Lower leg skin (tissue), 4 donors: ENCODE measurements at regions not wholly inside any gene's neighbourhood (a gene's known extent, or its start where the extent isn't known, plus 50 kb on each side); places are given as distances from the start of the nearest gene placed in this dataset.

ENCODE experiments used
- DNase-seq, 2 donors: peaks; one replicate each; pipeline ENCODE4 v3.0.0-alpha.2; 2019; ENCODE audit warnings: low spot score in 2 of 2
- H3K4me3 ChIP-seq: fragments of 200-600 bp; sonication (generic); 2 replicates; pipeline ENCODE4 v1.5.1; 2017; ENCODE audit warnings: mild to moderate bottlenecking, low read depth; ENCODE audit not compliant: poor library complexity, severe bottlenecking
- CTCF ChIP-seq, 3 donors: fragments of 450-650 bp; IDR thresholded peaks; one replicate each; pipeline ENCODE4 v1.5.1; 2016; ENCODE audit warnings: antibody characterized with exemption in 3 of 3, mild to moderate bottlenecking in 3 of 3, moderate library complexity in 2 of 3
- POLR2A ChIP-seq, 2 donors: fragments of 450-650 bp; IDR thresholded peaks; one replicate each; pipeline ENCODE4 v1.6.1; 2016 to 2017; ENCODE audit warnings: antibody characterized with exemption in 2 of 2, mild to moderate bottlenecking in 1 of 2, moderate library complexity in 1 of 2
- WGBS, 2 donors: methylation state at CpG; one replicate each; pipeline ENCODE4 v1.1.5; 2018; 5-methylcytosine and 5-hydroxymethylcytosine counted together
- intact Hi-C: fragments of 100-400 bp; cut with DNase I; formaldehyde crosslinking; loops from one replicate; pipeline ENCODE4 v1.15.0; 2023; ENCODE audit warnings: low total_unique reads

DNA sequence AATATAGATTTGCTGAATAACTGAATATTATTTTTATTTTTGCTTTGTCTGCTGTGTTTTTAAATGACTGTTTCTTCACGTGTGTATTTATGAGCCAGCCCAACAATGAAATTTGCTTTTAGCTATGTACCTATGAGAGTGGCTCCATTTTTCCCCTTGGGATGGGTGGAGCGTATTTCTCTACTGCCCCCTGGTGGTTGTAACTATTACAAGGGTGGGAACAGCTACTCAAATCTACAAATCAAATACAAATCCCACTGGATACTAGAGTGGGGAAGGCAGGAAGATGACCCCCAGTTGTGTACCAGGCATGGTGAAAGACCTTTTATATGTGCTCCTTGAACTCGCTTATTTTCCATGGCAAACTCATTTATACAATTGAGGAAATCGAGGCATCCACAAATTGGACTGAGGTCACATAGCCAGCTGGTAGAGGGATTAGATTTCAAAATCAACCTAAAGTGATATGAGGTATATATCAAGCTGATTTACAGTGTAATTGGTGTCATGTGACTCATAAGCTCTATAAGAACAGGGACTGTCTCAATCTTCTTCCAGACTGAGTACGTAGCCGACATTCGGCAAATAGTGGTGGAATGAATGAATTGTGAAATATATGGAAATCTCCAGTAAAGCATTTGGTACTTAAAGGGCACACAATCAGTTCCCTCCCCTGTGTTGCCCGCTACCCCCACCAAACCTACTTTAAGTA lies 69.5 kb upstream of the VEPH1 start:
- DNase-seq, result no peak
- H3K4me3 ChIP-seq, result no peak overlapping the region
- intact Hi-C loops, result loop anchor here (5.0 kb wide), 1 partner anchor 40 kb away; no protein-coding TSS in a partner anchor
- no peak for TF ChIP-seq POLR2A (IDR thresholded peaks at IDR 0.05)
- TF ChIP-seq CTCF (IDR thresholded peaks at IDR 0.05), result no peak
- WGBS, 2 donors, result 66 to 72% methylated on average over 8 of the region's 8 CpGs

GRCh38 chr3:157566596-157566995 lies 63.4 kb upstream of the VEPH1 start:
- no peak for DNase-seq
- intact Hi-C loops, result no loop called here
- no peak overlapping the region for H3K4me3 ChIP-seq
- TF ChIP-seq CTCF (IDR thresholded peaks at IDR 0.05) (no peak), POLR2A (IDR thresholded peaks at IDR 0.05) (no peak)
- WGBS, 2 donors, result 82 to 90% methylated on average over 1 of the region's 1 CpG

- intact Hi-C loops, result no loop called here
- TF ChIP-seq CTCF (IDR thresholded peaks at IDR 0.05), result no peak
- no peak for TF ChIP-seq POLR2A (IDR thresholded peaks at IDR 0.05)
- DNase-seq, result no peak
- WGBS, 2 donors, result 83% methylated on average over 1 of the region's 1 CpG
- no peak overlapping the region for H3K4me3 ChIP-seq
These were observed 56.2 kb upstream of the VEPH1 start for GRCh38 chr3:157559401-157559800.
